GM21717 (cell line): ENCODE measurements at regions not wholly inside any gene's neighbourhood (a gene's known extent, or its start where the extent isn't known, plus 50 kb on each side); places are given as distances from the start of the nearest gene placed in this dataset.
"Not testable (repeated sequence)": the region's sequence is repeated elsewhere in the genome, so short reads cannot be mapped to it uniquely, and the experiment has no call there.

Source experiments
- ATAC-seq: cut with Tn5 transposase; IDR thresholded peaks from one replicate; pipeline ENCODE4 v1.9.1; 2021; ENCODE audit warnings: mild to moderate bottlenecking, moderate library complexity; ENCODE audit not compliant: unreplicated experiment

- no peak for ATAC-seq
Measured at GRCh38 chr14:25350802-25351201, 300.9 kb upstream of the STXBP6 start.

GRCh38 chr14:25350021-25350420 is 300.1 kb upstream of the STXBP6 start:
- no peak for ATAC-seq

GRCh38 chr14:25349269-25349668 is 299.3 kb upstream of the STXBP6 start:
- no peak for ATAC-seq

- ATAC-seq, result no peak
Measured at GRCh38 chr14:25340882-25341281, 290.9 kb upstream of the STXBP6 start.

GRCh38 chr14:25322784-25323183 is 272.8 kb upstream of the STXBP6 start:
- no peak for ATAC-seq

DNA sequence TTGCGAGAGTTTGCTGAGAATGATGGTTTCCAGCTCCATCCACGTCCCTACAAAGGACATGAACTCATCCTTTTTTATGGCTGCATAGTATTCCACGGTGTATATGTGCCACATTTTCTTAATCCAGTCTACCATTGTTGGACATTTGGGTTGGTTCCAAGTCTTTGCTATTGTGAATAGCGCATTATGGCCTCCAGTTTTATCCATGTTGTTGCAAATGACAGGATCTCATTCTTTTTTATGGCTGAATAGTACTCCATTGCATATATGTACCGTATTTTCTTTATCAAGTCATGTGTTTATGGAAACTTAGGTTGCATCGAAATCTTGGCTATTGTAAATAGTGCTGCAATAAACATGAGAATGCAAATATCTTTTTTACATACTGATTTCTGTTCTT is 266.1 kb upstream of the STXBP6 start:
- not testable (repeated sequence) for ATAC-seq

DNA sequence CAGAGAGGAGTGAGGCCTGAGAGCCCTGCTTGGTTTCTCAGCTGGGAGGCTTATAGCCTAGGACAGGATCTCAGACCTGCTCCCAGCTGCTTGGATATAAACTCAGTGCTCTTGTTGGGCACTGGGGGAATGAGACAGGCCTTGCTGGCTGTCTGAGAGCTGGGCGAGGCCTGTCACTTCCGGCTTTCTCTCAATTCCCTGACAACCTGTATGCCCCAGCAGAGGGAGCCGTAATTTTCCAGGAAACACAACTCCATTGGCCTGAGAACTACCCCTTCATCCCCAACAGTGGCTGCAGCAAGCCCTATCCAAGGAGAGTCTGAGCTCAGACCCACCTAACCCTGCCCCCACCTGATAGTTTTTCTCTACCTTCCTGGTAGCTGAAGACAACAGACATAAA is 258.3 kb upstream of the STXBP6 start:
- ATAC-seq, result no peak

DNA sequence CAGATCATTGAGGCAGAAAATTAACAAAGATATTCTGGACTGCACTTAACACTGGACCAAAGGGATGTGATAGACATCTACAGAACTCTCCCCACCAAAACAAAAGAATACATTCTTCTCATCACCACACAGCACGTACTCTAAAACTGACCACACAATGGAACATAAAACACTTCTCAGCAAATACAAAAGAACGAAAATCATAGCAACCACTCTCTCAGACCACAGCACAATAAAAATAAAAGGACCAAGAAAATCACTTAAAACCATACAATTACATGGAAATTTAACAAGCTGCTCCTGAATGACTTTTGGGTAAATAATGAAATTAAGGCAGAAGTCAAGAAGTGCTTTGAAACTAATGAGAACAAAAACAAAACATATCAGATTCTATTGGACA is 254.0 kb upstream of the STXBP6 start:
- no peak for ATAC-seq

GRCh38 chr14:25298238-25298637 is 248.3 kb upstream of the STXBP6 start:
- ATAC-seq, result no peak

DNA sequence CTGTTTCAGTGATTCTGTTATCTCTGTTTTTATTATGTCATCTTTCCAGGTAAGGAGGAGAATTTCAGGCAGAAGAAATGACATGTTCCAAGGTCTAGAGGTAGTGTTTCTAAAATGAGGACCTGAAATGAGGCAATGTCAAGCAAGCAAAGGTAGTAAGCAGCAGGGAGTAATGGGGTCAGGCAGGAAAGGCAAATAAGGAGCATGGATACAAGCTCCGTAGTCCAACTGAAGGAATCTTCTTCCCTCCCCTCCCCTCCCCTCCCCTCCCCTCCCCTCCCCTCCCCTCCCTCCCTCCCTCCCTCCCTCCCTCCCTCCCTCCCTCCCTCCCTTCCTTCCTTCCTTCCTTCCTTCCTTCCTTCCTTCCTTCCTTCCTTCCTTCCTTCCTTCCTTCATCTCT is 240.2 kb upstream of the STXBP6 start:
- ATAC-seq, result not testable (repeated sequence)

- no peak for ATAC-seq
Measured at GRCh38 chr14:25274529-25274928, 224.6 kb upstream of the STXBP6 start.

GRCh38 chr14:25267186-25267585 is 217.2 kb upstream of the STXBP6 start:
- no peak for ATAC-seq

DNA sequence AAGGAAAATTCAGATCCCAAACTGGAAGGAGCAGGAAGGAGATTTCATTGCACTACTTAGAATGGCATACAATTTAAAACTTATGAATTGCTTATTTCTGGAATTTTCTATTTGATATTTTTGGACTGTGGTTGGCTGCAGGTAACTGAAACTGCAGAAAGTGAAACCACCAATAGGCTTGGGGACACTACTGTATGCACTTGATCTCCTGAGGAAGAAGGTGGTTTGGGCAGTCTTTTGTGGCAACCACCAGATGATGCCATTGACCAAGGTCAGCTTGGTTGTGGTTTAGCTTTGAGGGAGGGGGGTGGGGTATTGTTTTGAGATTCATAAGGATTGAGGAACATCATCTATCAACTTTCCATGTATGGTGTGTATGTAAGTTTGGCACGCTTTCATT is 209.5 kb upstream of the STXBP6 start:
- ATAC-seq, result no peak

DNA sequence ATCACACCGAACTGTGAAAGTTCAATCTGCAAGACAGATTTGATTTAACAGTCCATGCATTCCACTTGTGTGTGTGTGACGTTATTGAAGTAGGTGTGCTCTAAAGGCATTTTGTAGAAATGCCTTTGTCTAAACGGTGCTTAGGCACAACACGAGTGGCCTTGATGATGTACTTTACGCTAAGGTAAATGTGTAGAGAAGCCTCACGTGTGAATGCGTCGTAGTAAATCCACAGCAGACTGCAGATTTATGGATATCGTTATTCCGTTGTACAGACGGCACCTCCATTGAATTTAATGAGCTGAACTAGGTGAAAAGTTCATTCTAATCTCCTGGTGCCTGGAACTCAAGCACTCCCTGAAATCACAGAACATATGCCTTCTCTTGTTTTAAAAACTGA is 202.8 kb upstream of the STXBP6 start:
- no peak for ATAC-seq

DNA sequence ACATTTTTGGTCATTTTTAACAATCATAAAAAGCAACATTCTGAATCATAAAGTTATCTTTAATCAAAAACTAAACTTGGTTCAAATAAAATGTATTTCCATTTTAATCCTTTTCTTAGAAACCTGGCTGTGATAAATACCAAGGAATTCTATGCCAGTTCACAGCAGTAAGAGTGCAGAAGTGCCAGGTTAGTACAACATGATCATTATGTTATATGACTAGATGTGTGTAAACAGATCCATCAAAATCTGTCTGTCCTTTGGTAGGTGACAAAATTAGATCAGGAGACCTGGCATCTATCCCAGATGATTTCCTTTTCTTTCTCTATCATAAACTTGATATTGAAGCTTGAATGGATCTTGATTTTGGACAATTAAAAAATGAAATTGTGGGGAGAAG is 200.6 kb upstream of the STXBP6 start:
- no peak for ATAC-seq

DNA sequence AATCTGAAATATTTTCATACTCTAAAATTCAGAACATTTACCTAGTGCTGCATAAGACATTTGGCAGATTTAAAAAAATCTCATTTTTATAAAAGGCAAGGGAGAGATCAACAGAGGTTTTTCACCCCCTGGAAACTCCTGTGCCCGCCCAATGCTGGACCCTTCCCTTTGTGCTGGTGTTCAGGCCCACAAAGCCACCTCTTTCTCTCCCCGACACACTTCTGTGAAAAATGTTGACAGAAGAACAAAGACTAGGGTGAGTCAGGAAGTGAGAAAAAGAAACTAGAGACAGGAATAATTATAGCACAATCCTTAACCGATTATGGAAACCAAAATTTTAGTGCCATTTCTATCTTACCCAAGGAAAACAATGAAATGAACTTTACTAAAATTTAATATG is 197.7 kb upstream of the STXBP6 start:
- ATAC-seq, result no peak

DNA sequence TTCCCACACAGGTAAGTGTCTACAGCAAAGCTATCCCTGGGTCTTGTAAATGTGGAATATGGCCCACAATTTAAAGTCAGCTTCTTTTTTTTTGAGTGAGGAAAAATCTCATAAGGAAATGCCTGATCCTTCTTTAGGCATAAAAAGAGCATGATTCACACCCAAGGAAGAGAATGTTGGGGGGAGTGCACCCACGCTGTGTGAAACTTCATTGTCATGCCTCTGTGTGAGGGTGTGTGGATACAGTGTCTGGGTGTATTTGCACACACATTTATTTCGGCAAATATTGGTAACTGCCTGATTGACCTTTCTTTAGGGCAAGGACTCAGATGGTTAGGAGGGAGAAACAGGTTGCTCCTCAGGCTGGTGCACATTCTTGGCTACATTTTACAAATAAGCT is 196.8 kb upstream of the STXBP6 start:
- no peak for ATAC-seq

DNA sequence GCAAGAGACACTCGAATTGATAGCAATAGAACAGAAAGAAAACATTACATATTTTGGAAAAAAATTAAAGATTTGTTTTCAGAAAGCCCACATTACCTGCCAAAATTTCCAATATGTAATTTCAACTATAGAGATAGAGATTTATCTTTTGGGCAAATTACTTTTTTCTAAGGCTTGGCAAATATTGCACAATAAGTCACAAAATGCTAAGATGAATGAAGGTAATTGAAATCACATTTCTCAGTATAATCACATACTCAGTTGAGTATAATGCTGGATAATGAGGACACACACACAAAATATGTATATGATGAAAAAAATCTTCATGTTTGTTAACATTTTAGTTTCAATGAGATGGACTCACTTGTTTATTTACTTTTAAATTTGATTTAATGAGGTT is 189.2 kb upstream of the STXBP6 start:
- ATAC-seq, result no peak

- no peak for ATAC-seq
Measured at GRCh38 chr14:25237845-25238244, 187.9 kb upstream of the STXBP6 start.

DNA sequence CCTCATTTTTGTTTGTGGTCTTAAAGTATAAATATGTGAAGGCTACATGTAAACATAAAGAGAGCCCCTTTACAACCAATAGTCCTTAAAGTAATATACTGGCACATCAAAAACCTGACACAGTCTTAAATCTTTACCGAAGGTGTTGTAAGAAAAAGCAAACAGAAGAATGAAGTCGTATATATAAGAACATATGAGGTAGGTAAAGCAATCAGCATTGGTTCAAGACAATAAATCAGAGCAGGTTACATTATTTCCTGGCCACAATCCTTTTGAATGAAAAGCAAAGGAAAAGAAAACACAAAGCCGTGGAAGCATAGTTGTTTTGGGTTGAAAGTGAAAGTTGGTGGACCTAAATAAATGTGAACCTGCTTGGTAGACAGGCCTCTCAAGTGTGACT is 183.7 kb upstream of the STXBP6 start:
- ATAC-seq, result no peak

GRCh38 chr14:25231004-25231403 is 181.1 kb upstream of the STXBP6 start:
- no peak for ATAC-seq

- no peak for ATAC-seq
Measured at GRCh38 chr14:25226214-25226613, 176.3 kb upstream of the STXBP6 start.

- no peak for ATAC-seq
Measured at GRCh38 chr14:25222256-25222655, 172.3 kb upstream of the STXBP6 start.

DNA sequence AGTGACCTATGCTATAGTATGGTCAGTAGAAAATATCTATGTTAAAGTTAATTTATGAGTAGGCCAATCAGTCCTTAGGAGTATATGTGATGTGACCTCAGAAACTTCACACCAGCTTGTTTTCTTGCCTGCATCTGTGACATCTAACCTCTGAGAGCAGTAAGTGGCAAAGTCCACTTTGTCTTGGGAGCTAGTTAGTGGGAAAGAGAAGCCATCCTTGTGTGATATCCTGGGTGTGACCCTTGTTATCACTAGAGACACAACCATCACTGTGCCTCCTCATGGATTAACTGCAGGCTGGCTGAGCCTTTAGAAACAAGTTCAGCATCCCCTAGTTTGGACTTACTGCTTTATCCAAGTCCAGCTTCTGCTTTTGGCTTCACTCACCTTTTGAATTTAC is 170.6 kb upstream of the STXBP6 start:
- no peak for ATAC-seq
